Stimulated activated CD8-positive, alpha-beta memory T cell treated with anti-CD3 and anti-CD28 coated beads, Interleukin-4, amount 100 ng/mL, for 48 hours (primary cell): ENCODE measurements at regions not wholly inside any gene's neighbourhood (a gene's known extent, or its start where the extent isn't known, plus 50 kb on each side); places are given as distances from the start of the nearest gene placed in this dataset.

Source experiments
- DNase-seq: peaks from one replicate; pipeline ENCODE4 v3.0.0-alpha.2; 2020

DNA sequence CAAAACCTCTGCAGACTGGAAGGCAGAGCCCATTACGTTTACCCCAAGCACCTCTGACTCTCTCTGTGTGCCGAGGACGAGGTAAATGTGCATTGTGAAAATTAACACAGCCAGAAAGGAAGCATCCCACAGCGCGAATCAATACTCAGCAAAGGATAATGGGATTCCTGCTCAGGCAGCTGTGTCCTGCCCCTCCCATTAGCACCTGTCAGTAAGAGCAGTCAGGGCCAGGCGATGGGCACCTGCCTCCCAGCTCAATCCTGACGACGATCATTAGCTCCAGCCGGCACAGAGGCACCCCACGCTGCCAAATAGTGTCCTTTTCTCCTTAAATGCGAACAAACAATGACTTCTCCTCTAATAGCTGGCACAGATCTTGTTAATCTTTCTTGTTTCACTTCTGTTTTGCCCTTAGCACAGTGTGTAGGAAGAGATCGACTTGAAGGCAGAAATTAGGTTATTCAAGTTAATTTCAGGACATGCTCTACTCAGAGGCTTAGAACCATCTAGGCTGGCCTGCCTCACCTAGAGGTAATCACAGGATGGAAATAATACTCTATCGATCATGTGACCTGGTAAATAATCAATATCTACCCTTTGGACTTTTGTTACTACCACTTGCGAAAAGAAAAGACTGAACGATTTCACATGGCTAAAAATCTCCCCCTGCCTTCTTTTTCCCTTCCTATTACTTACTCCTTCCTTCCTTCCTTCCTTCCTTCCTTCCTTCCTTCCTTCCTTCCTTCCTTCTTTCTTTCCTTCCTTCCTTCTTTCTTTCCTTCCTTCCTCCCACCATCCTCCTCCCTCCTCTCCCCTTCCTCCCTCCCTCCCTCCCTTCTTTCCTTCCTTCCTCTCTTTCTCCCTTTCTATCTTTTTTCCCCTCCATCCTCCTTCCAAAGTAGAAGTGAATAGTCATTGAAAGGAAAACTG is 487.9 kb upstream of the ID2 start:
- no peak for DNase-seq

- DNase-seq = no peak
Measured at GRCh38 chr2:8195784-8196183, 486.1 kb upstream of the ID2 start.

GRCh38 chr2:8196316-8196715 is 485.5 kb upstream of the ID2 start:
- DNase-seq = no peak

DNA sequence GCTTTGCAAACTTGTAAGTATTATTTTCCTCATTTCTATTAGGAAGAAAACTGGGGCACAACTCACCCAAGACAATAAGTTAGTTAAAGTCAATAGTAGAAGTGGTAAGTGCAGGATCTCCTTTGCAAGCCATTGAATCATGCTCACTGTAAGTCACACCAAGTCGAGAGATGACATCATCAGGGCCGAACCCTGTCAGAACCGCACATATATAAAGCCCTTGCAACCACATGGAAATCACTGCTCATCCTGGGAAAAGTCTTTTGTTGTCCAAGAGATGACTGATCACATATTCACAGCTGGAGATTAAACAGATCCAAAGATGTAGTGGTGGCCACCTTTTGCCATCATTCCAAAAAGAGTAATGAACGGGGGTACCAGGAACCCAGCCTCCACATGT is 484.8 kb upstream of the ID2 start:
- DNase-seq = no peak

GRCh38 chr2:8197825-8198224 is 484.0 kb upstream of the ID2 start:
- no peak for DNase-seq

- no peak for DNase-seq
Measured at GRCh38 chr2:8198766-8199382, 483.0 kb upstream of the ID2 start.

GRCh38 chr2:8202132-8202531 is 479.7 kb upstream of the ID2 start:
- no peak for DNase-seq

DNA sequence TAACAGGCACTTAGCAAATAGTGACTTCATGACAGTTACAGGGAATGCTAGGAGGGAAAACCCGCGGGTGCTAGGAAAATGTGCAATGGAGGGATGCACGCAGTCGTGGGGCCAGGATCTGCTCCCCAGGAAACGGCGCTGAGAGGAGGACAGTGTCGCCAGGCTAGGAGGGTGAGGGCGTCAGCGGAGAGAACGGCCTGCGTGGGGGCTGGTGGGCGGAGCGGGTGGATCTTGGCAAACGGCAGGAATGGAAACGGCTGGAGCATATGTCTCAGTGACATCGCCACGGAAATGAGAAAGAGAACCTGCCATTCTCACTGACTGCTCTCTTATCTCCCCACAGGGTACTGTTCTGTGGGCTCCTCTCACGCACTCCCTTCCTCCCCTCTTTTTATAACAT is 478.5 kb upstream of the ID2 start:
- no peak for DNase-seq

- no peak for DNase-seq
Measured at GRCh38 chr2:8204711-8205110, 477.1 kb upstream of the ID2 start.

DNA sequence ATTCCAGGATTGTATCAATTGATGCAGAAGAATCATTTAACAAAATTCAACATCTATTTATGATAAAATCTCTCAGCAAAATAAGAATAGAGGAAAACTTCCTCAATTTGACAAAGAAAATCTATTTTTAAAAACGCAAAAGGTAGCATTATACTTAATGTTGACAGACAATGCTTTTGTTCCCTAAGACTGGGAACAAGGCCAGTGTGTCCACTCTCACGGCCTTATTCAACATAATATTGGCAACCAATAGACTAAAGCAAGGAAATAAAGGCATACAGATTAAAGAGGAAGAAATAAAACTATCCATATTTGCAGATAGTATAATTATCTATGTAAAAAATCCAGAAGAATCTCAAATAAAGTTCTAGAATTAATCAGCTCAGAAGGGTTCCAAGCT is 472.4 kb upstream of the ID2 start:
- DNase-seq = no peak

- DNase-seq = no peak
Measured at GRCh38 chr2:8211384-8211783, 470.5 kb upstream of the ID2 start.

DNA sequence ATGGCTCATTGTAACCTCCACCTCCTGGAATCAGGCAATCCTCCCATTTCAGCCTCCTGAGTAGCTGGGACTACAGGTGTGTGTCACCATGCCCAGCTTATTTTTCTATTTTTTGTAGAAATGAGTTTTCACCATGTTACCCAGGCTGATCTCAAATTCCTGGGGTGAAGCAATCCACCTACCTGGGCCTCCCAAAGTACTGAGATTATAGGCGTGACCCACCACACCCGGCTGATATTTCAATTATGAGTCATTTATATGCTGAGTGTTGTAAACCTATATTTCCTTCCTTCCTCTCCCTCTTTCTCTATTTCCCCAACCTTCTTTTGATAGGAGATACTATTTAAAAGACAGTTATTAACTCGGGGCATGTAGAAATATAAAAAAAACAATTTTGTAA is 469.6 kb upstream of the ID2 start:
- no peak for DNase-seq

- DNase-seq = no peak
Measured at GRCh38 chr2:8214036-8214615, 467.7 kb upstream of the ID2 start.

GRCh38 chr2:8215159-8215863 is 466.5 kb upstream of the ID2 start:
- no peak for DNase-seq

- no peak for DNase-seq
Measured at GRCh38 chr2:8215982-8216381, 465.9 kb upstream of the ID2 start.

GRCh38 chr2:8216397-8216796 is 465.5 kb upstream of the ID2 start:
- DNase-seq = no peak

GRCh38 chr2:8217468-8218030 is 464.3 kb upstream of the ID2 start:
- DNase-seq = no peak

DNA sequence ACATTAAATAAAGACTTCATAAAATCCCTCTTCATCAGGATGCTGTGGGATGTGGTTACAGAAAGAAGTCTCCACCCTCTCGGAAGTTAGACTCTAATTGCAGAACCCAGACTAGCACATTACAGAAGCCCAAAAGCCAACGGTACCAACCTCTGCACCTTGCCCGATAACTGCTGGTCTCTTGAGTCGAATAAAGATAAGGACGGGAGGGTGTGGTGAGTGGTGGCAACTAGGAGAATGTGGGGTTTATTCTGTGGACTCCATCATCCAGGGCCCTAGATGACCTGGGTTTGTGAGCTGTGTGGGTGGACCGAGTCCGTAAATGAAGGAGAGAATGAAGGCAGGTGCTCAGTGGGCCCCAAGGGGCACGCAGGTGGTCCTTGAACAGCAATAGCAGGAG is 462.8 kb upstream of the ID2 start:
- DNase-seq = no peak

- no peak for DNase-seq
Measured at GRCh38 chr2:8219631-8220355, 462.1 kb upstream of the ID2 start.

DNA sequence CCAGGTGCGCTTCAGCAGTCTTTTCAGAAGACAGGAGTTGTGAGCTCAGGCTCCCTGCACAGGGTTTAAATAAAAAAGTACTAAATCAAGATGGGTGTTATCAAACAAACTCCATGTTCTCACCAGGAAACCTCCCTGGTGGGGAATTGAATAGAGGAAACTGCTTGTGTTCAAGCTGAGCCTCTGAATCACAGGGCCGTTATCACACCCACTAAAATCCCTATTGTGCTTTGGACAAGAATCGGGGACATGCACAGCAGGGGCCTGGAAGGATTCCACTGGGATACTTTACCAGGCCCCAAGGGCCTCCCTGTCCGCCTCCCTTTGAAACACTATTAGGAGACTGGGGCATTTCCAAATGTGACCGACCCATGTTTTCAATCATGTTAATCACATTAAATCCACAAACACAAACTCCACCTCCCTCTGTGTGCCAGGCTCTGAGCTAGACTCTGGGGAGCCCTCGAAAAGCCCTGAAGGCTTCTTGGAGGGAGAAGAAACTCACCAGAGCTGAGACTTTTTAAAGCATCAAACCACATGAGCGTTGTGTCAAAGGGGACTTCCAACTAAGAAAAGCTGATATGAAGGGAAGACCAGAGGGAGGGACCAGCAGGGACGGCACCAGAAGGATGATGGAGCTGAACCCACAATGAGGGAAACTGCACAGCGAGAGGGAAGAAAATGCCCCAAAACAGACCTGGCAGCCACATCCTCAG is 458.7 kb upstream of the ID2 start:
- no peak for DNase-seq

GRCh38 chr2:8223695-8224346 is 458.0 kb upstream of the ID2 start:
- no peak for DNase-seq
